ENCODE measurements at regions not wholly inside any gene's neighbourhood (a gene's known extent, or its start where the extent isn't known, plus 50 kb on each side); places are given as distances from the start of the nearest gene placed in this dataset.

DNA sequence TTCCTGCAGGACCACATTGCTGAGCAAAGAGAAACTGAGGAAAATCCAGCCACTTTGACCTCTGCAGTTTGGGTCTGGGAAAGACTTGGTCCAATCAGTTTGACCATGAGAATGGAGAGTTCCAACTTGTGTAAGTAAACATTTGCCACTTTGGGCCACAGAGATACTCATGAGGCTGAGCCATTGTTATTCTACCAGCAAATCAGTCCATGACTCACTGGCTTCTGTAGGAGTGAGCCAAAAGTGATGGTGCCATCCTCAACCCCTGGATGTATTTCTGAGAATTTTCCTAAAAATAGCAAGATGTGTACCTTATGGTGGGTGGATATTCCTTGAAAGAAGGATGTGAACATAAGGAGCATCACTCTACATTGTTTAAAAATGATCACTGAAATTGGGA lies 192.9 kb upstream of the OR4E1 start:
- TF ChIP-seq TAF1 (conservative IDR thresholded peaks at IDR 0.05) (no peak), EGR1 (IDR thresholded peaks at IDR 0.05; ENCODE audit: low read depth in 2 of 2) (no peak), JUND (IDR thresholded peaks at IDR 0.05) (no peak)
- TF ChIP-seq, protein P1, sequence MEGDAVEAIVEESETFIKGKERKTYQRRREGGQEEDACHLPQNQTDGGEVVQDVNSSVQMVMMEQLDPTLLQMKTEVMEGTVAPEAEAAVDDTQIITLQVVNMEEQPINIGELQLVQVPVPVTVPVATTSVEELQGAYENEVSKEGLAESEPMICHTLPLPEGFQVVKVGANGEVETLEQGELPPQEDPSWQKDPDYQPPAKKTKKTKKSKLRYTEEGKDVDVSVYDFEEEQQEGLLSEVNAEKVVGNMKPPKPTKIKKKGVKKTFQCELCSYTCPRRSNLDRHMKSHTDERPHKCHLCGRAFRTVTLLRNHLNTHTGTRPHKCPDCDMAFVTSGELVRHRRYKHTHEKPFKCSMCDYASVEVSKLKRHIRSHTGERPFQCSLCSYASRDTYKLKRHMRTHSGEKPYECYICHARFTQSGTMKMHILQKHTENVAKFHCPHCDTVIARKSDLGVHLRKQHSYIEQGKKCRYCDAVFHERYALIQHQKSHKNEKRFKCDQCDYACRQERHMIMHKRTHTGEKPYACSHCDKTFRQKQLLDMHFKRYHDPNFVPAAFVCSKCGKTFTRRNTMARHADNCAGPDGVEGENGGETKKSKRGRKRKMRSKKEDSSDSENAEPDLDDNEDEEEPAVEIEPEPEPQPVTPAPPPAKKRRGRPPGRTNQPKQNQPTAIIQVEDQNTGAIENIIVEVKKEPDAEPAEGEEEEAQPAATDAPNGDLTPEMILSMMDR (IDR thresholded peaks at IDR 0.05; ENCODE audit: low read depth, low read length, missing input control) = no peak
- TF ChIP-seq, protein P2, sequence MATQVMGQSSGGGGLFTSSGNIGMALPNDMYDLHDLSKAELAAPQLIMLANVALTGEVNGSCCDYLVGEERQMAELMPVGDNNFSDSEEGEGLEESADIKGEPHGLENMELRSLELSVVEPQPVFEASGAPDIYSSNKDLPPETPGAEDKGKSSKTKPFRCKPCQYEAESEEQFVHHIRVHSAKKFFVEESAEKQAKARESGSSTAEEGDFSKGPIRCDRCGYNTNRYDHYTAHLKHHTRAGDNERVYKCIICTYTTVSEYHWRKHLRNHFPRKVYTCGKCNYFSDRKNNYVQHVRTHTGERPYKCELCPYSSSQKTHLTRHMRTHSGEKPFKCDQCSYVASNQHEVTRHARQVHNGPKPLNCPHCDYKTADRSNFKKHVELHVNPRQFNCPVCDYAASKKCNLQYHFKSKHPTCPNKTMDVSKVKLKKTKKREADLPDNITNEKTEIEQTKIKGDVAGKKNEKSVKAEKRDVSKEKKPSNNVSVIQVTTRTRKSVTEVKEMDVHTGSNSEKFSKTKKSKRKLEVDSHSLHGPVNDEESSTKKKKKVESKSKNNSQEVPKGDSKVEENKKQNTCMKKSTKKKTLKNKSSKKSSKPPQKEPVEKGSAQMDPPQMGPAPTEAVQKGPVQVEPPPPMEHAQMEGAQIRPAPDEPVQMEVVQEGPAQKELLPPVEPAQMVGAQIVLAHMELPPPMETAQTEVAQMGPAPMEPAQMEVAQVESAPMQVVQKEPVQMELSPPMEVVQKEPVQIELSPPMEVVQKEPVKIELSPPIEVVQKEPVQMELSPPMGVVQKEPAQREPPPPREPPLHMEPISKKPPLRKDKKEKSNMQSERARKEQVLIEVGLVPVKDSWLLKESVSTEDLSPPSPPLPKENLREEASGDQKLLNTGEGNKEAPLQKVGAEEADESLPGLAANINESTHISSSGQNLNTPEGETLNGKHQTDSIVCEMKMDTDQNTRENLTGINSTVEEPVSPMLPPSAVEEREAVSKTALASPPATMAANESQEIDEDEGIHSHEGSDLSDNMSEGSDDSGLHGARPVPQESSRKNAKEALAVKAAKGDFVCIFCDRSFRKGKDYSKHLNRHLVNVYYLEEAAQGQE (IDR thresholded peaks at IDR 0.05) = no peak
- TF ChIP-seq, protein P3, sequence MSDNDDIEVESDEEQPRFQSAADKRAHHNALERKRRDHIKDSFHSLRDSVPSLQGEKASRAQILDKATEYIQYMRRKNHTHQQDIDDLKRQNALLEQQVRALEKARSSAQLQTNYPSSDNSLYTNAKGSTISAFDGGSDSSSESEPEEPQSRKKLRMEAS (IDR thresholded peaks at IDR 0.05) = no peak

Measured in liver (tissue), 3 donors.